MCF 10A (cell line): ENCODE measurements at regions not wholly inside any gene's neighbourhood (a gene's known extent, or its start where the extent isn't known, plus 50 kb on each side); places are given as distances from the start of the nearest gene placed in this dataset.

ENCODE experiments used
- BruUV-seq: library from RNA; stranded (reverse); fragments of 400-500 nt; replicated peaks from 2 replicates; lab custom pipeline; 2021; lab: Mats Ljungman, UMichigan
- CTCF ChIA-PET: fragments of 300-600 bp; sonication (Branson Sonifier 250); formaldehyde crosslinking; extraction: SDS; loops from one replicate; lab custom pipeline; 2021; ENCODE audit warnings: antibody characterized with exemption, inconsistent platforms; lab: Yijun Ruan, JAX
- POLR2A ChIA-PET: fragments of 300-600, 350-650 bp; sonication (Branson Sonifier 250); formaldehyde crosslinking; extraction: SDS; loops from one replicate; lab custom pipeline; 2020; ENCODE audit warnings: antibody characterized with exemption, inconsistent platforms; lab: Yijun Ruan, JAX
- DNase-seq: peaks from one replicate; pipeline ENCODE4 v3.0.0-alpha.2; 2018; ENCODE audit not compliant: unreplicated experiment
- H3K27ac Mint-ChIP-seq: one replicate; pipeline ENCODE4 v1.8.0; 2022; ENCODE audit warnings: mild to moderate bottlenecking, low read depth, mixed read lengths; ENCODE audit not compliant: unreplicated experiment
- H3K27me3 Mint-ChIP-seq: one replicate; pipeline ENCODE4 v1.8.0; 2022; ENCODE audit warnings: mixed read lengths; ENCODE audit not compliant: insufficient read depth, unreplicated experiment
- H3K36me3 Mint-ChIP-seq: one replicate; pipeline ENCODE4 v1.8.0; 2022; ENCODE audit warnings: mild to moderate bottlenecking, moderate library complexity, mixed read lengths; ENCODE audit not compliant: insufficient read depth, unreplicated experiment
- H3K4me1 Mint-ChIP-seq: one replicate; pipeline ENCODE4 v1.8.0; 2022; ENCODE audit warnings: mixed read lengths; ENCODE audit not compliant: insufficient read depth, unreplicated experiment
- H3K4me3 Mint-ChIP-seq: one replicate; pipeline ENCODE4 v1.8.0; 2022; ENCODE audit warnings: mild to moderate bottlenecking, moderate library complexity, mixed read lengths; ENCODE audit not compliant: unreplicated experiment
- H3K9me3 Mint-ChIP-seq: one replicate; pipeline ENCODE4 v1.8.0; 2022; ENCODE audit warnings: mixed read lengths; ENCODE audit not compliant: unreplicated experiment
- CTCF ChIP-seq: fragments of 200-600 bp; IDR thresholded peaks from one replicate; pipeline ENCODE4 v1.8.0; 2022; ENCODE audit warnings: antibody characterized with exemption, mild to moderate bottlenecking; ENCODE audit not compliant: unreplicated experiment
- intact Hi-C: fragments of 100-400 bp; cut with micrococcal nuclease; formaldehyde crosslinking; loops from 2 replicates; pipeline ENCODE4 v1.14.1; 2022

GRCh38 chr20:51097351-51098120, 74.6 kb upstream of the KCNG1 start:
- Mint-ChIP-seq H3K36me3 (no peaks in the 10 kb centered on the region), H3K27me3 (peaks cover 5% of the 10 kb centered on the region), H3K4me1 (peaks cover 6% of the 10 kb centered on the region), H3K4me3 (no peak overlapping the region), H3K27ac (no peak overlapping the region), H3K9me3 (no peaks in the 10 kb centered on the region)
- DNase-seq: no peak
- intact Hi-C loops: no loop called here
- ChIA-PET CTCF (interaction anchor here (0.9 kb wide), 1 partner anchor 208 kb away, joined by 3 read pairs; no protein-coding TSS in a partner anchor), POLR2A (no interaction called here)
- no peak for TF ChIP-seq CTCF
- BruUV-seq: no TSS peak

GRCh38 chr20:51096582-51097267, 73.8 kb upstream of the KCNG1 start:
- DNase-seq: no peak
- POLR2A ChIA-PET: no interaction called here
- Mint-ChIP-seq H3K27me3 (peaks cover 13% of the 10 kb centered on the region), H3K9me3 (no peaks in the 10 kb centered on the region), H3K36me3 (no peaks in the 10 kb centered on the region), H3K27ac (no peak overlapping the region), H3K4me3 (no peak overlapping the region), H3K4me1 (peaks cover 6% of the 10 kb centered on the region)
- TF ChIP-seq CTCF: no peak
- intact Hi-C loops: no loop called here
- CTCF ChIA-PET: interaction anchor here (0.9 to 1.4 kb wide), 2 partner anchors 109 to 209 kb away, joined by 3 read pairs; no protein-coding TSS in a partner anchor
- BruUV-seq: no TSS peak

GRCh38 chr20:51095633-51096521, 73.0 kb upstream of the KCNG1 start:
- peaks cover 22% of the 10 kb centered on the region for H3K27me3 Mint-ChIP-seq
- H3K27ac Mint-ChIP-seq: no peak overlapping the region
- TF ChIP-seq CTCF: no peak
- H3K9me3 Mint-ChIP-seq: no peaks in the 10 kb centered on the region
- H3K4me3 Mint-ChIP-seq: no peak overlapping the region
- POLR2A ChIA-PET: no interaction called here
- H3K36me3 Mint-ChIP-seq: no peaks in the 10 kb centered on the region
- peaks cover 6% of the 10 kb centered on the region for H3K4me1 Mint-ChIP-seq
- intact Hi-C loops: no loop called here
- no TSS peak for BruUV-seq
- DNase-seq: no peak
- CTCF ChIA-PET: interaction anchor here (1.0 to 1.4 kb wide), 2 partner anchors 108 to 209 kb away, joined by 3 read pairs; no protein-coding TSS in a partner anchor
